ENCODE measurements at regions not wholly inside any gene's neighbourhood (a gene's known extent, or its start where the extent isn't known, plus 50 kb on each side); places are given as distances from the start of the nearest gene placed in this dataset.

DNA sequence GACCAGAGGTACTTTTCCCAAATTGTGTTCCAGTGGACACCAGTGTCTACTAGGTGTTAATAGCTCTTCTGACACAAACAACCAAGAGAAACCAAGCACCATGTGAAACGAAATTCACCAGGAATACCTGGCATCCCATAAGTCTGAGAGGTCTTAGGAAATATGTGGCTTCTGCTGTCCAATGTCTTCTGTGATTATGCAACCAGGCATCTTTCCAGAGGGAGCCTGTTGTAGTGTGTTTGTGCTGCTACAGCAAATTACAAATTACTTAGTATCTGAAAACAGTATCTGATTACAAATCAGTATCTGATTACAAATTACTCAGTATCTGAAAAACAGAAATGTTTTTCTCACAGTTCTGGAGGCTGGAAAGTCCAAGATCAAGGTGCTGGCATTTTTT lies 133.6 kb upstream of the NPVF start:
- no peak for DNase-seq

DNA sequence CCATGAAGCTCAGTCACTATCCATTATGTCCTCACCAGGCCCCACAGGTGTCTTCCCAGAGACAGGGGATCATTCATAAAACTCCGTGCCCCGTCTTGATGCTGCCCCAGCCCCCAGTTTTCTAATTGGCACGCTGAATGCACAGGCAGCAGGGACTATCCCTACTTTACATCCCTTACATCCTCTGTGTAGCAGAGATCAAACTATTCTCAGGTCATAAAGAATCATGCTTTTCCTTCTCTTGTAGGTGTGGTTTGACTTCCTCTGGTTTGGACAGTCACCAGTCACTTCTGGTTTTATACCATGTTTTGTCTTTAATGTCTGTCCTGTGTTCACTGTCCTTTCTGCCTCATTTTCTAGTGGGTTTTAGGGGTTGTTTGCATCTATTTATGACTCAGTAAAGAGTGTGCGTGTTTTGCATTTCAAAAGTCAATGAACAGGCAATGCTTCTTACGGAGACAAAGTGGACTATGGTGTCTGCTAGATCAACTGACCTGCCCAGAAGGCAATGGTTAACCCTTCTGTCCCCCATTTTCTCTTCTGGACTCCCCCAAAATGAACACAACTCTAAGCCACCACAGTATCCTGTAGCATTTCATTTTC lies 140.4 kb upstream of the NPVF start:
- DNase-seq: no peak

DNA sequence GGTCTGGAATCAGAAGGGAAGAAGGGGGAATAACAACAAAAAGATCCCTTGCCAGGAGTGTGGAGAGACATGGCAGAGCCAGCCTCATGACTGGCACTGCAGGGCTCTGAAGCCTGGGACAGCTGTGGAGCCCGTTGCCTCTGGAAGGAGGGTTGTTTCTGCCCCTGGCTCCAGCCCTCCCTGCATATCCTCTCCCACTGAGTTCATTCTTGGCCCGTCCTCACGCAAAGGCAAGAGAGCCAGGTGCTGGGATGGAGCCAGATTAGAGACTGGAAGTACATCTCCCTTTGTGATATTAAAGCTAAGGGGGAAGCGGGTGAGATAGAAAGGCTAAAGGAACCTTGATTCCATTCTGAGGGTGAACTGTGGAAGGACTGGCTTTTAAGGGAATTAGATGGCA lies 141.5 kb upstream of the NPVF start:
- DNase-seq: no peak

DNA sequence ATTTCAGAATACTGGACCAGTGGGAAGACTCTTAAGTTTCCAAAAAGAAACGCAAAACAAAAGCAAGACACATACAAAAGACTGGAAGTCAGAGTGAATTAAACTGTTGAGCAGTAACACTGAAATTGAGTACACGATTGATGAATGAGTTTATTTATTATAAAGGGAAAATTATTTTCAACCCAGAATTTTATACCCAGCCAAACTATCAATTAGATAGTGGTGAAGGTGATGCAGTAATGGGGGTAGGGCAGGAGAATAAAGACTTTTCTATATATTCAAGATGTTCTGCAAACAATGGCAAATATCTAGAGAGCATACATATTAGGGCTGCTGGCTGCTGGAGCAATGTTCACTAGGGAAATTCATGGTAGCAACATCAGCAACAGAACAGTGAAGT lies 143.7 kb upstream of the NPVF start:
- DNase-seq: no peak

DNA sequence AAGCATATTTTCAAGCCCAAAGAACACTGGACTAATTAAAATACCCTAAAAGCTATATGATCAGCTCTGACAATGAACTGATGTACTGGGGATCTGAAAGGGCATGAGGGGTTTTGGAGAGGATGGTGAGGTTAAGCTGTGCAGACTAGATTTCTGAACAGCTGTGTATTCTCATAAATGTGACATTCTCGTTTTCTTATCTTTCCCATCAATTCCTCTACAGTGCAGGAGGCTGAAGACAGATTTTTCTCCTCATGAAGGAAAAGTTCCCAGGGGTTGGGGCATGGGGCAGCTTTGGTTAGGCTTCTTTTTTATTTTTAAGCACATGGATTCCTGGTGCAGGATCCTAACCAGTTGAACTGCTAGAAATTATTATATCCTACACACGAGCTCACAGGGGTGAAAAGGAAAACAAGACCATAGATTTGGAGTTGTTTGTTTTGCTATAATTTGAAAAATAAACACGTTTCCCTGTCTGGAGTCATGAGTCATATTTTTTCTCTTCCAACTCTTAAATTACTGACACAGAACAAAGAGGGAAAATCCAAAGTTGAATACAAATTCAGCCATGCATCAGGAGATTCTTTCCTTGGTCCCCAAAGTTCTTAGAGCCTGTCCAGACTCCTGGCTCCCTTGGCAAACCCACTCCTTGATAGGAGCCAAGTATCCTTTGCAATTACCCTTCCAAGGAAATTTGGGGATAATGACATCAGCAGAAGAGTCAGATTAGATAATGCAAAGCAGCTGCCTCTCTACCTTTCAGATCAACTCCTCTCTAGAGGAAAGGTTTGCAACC lies 147.7 kb upstream of the NPVF start:
- DNase-seq: no peak

DNA sequence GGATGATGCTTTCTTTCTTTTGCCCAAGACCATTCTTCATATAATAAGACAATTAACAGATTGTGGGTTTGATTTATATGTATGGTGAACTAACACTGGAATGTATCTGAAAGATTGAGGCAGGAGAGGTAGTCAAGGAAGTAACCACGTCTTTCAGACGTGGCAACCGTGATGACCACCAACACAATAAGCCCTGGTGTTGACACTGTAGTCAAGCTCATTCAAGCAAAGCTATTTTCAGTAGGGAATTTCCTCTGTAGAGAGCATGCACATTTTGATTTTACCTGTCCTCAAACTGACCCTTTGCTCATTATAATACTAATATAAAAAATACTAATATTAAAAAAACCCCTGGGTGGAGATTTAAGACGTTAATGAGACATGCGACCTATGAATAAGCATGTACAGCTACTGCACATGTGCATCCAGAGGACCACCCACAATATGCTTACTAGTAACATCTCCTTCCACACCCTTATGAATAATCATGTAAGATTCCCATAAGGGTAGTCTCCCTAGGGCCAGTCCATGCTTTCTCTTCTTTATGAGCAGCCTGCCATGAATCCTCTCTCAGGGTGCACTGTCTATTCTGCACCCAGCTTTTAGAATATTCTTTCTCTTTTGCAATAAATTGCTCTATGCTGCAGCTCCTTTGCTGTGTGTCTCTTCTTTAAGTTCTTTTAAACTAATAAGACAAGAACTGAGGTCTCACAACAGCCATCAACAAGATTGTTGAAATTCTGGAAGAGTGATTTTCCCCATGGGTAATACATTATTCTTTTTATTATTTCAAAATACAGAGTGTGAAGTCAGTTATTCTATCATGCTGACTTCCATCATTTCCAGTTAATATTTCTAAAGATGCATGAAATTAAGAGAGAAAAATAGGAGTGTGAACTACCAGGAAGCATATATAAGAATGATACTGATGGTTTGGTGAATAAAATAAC lies 151.3 kb upstream of the NPVF start:
- DNase-seq: no peak

DNA sequence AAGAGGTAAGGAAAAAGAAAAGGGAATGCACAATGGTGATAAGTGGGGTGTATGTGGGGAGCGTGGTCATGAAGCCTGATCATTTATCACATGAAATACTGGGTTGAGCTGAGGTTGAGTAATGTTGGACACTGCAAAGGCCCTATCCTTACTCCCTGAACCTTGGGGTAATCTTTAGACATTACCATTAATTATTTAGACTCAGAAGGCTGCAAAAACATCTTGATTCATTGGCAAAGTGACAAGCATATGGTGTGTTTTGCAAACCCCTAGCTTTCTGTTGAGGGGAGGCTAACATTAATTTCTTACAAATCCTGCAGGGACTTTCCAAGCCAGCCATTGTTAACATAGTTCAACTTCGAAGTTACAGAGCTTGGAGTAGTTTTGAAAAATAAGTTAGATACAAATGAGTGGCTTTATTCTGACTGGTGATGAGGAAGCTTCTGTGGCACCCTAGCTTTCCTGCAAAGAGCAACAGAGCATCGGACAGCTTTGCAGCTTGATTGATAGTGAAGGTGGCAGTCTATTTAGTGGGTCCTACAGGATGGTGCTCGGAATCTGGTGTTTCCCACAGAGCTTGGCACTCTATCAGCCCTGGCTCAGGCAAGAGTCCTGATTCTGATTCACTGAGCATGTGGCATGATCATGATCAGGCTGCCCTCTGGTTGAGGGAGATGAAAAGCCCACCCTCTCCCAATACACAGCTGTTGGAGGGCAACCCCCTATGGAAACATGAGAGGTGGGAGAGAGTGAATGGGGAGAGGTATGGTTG lies 153.7 kb upstream of the NPVF start:
- no peak for DNase-seq

DNA sequence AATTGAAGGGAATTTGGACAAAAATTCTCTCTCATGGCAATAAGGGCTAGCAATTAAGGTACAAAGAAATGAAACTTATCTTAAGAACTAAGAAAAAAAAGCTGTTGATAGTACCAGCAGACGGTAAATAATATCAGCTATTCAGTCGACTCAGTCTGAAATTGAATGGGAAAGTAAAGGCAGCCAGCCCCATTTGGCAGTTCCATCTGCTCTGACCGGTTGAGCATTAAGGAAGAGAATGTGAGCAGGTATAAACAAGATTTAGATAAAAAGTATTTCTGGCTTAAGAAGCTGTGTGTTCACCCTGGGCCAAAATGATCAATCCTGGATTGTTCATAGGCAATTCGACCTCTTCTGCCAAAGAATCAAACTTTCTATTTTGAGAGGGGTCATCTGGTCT lies 154.6 kb upstream of the NPVF start:
- DNase-seq: no peak

DNA sequence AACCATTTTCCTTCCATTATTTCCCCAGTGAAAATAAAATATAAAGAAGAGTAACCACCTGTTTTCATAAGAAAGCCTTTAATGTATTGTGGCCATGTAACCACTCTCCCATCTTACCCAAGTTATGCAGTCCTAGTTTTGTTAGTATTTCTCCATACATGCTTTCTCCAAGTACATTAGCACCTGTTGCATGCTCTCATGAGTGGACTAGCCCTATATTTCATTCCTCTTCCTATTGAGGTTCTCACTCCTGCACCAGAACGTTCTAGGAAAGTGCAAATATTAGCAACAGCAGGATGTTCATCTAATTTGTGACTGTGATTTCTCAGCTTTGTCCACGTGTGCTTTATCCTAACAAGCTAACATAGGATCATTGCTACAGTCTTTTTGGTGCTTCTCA lies 155.1 kb upstream of the NPVF start:
- DNase-seq: no peak

DNA sequence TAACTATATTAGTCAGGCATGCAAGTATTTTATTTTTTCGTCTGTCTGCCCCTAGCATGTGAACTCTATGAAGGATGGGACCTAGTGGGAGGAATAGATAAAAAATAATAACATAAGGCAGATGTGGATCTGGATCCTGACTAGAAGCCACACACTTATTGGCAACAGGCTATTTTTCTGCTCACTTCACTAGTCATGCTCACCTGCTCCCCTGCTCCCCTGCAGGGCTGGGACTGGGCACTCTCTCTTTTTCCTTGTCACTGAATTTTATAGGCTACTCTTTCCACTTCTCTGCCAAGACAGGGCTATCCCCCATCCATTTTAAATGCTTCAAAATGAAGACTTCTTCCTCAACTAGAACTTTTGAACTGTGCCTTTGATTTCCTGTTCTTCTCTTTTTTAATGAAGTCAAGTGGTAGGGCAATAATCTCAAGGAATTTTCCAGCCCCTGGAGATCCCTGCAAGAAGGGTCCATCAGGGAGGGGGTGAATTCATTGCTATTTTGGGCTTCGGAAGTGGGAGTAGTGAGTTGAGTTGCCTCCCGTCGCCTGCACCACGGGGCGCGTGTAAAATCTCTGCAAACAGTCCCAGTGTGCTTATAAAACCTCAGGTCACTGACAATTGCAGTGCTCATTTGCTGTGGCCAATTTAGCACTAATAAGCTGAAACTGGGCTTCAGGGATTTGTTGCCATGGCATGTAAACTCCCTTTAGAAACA lies 156.7 kb upstream of the NPVF start:
- DNase-seq: no peak

DNA sequence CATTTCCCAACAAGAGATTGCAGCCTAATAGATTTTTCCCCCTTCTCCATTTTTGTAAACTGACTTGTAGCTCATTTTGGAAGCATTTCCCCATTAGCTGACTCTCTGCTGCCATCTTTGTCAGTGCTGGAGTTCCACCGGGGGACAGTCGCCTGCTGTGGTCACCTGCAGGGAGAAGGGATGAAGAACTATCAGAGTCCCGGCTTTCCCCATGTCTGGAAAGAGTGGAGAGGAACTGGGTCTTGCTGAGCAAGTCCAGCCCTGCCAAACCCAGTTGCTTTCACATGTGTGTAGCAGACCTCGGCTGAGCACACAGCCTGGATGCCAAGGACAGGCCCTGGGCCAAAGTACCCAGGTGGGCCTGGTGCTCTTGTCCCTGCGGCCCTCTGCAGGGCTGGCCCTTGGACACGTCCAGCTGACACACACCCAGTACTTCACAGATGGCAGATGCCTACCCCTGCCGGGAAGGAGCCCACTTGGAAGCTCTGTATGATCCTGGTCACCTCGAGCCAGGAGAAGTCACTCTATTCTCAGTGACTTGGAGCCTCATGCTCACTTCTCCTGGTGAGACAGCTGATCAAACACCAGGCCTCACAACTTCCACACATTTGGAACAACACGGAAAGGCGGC lies 157.3 kb upstream of the NPVF start:
- no peak for DNase-seq

DNA sequence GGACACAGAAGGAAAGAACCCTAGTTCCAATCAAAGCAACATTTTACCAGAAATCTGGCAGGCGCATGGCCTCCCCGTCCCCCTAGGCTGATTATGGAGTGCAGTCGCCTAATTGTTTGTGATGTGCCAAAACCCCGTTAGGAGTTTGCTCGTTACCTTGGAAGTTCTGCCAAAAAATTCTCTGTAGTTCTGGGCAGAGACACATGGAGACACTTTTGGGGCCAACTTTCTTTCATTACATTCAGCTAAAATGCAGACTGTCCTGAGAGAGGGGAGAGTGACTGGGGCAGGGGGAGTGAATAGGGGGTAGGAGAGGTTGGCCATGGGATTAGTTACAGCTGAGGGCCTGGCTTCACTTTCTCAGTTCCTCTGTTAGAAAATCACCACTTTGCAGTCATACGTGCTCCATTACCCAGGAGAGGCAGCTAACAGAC lies 158.0 kb upstream of the NPVF start:
- no peak for DNase-seq

DNA sequence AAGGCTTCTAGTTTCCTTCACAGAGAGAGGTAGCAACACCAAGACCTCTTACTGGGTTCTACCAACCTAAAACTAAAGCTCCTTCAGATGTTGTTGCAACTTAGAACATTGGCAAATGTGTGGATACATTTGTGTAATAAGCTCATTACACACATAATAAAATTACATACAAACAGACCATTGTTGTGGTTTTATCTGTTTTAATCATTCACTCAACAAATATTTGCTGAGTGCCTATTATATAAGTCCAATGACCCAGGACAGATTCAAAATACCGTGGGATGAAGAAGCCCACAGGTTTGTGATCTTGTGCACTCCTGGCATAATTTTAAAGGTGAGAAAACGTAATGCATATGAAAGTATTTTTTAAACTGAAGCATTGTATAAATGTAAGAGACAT lies 160.4 kb upstream of the NPVF start:
- no peak for DNase-seq

DNA sequence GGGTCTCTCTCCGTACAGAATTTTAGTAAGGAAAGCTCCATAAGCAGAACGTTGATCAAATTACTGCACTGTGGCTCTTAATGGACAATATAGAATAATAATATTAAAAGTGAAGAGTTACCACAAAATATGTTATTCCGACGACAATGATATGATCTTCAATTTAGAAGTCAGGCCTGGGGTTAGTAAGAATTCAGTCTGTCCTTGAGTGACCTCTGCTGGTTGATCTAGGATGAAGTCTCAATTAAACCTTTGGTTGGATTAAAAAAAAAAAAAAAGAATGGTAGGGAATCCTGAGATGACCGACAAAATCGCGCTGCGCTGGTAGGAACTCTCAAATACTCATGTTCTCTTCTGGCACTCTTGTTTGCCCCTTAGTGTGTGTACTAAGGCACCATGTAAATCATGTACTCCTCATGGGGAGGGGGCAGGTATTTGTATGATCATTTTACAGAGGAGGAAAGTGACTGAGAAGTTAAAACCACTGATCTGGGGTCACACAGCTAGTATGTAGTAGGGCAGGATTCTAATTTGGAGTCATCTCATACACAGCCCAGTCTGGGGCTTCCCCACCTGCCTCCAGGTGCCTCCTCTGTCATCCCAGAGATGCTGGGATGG lies 161.3 kb upstream of the NPVF start:
- DNase-seq: no peak

DNA sequence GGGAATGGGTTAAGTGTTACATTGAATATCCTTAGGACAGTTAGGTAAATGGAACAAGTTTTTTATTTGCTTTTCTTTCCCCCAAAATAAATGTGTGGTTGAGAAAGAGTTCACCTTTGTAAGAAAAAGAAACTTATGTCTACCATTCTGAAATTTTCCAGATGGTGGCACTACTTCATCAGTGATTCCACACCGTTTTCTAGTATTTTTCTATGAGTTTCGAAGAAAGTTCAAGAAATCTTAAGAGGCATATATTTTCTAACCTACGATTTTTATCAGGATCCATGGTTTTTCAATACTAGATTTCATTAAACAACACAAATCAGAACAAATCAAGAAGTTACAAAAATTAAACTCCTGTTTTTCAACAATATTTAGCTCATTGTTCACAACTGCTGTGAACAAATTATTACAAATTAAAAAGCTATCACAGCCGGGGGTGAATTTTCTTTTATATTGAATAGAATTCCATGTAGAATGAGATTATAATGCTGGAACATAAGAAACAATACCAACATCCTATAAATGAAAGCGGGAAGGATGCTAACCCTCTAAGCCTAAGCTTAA lies 163.1 kb upstream of the NPVF start:
- DNase-seq: no peak

DNA sequence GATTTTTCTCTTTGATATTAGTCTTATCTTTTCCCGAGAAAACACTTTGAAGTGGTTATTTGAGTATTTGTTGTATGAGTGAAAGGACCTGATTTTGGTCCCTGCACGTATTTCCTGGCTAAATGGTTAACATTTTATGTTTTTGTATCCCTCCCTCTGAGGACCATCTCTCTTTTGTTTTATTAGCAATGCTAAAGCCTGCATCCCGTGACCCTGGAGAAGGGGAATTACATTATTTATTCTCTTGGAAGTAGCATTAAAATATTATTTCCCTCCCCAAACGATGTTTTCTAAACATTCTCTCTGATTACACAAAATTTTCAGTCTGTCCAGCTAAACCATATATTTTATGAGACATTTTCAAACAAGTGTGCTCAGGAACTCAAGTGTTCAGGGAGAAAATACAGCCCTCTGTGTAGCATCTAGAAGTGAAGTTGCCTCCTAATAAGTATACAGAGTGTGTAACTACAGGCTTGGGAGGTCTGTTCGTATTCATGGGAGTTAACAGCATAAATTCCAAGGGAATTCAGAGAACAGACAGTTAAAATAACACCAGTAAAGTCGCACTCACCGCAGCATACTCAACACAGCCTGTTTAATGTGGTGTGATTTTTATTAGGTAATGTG lies 163.8 kb upstream of the NPVF start:
- DNase-seq: no peak

DNA sequence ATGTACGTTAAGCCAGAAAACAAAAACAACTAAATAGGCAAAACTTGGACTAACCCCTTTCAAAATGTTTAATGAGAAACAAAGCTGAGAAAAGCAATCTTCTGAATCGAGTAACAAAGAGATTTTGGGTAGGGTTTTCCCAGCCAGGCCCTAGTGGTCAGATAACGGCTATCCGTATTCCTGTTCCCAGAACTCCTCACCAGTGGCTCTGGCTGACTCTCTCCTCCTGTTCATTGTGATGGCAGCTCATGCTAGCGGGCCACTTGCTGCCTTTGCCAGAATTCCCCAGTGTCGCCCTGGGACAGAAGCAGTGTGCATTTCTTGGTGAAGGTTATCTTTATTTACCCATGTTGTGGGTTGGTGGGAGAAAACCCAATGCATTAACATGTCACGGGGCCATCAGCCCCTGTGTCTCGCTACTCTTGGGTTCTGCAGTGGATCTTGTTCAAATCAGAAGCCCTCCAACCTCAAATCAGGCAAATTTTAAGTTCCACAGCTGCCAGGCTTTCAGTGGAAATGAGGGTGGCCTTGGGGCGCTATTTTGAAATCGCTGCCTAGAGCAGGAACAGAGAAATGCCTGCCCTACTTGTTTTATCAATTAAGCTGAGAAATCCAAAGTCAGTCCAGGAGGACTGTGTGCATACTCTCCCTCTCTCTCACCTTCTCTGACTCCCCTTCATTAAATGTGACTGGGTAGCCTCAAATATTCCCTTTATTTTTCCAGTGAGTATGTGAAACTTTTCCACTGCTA lies 164.5 kb upstream of the NPVF start:
- DNase-seq: no peak

DNA sequence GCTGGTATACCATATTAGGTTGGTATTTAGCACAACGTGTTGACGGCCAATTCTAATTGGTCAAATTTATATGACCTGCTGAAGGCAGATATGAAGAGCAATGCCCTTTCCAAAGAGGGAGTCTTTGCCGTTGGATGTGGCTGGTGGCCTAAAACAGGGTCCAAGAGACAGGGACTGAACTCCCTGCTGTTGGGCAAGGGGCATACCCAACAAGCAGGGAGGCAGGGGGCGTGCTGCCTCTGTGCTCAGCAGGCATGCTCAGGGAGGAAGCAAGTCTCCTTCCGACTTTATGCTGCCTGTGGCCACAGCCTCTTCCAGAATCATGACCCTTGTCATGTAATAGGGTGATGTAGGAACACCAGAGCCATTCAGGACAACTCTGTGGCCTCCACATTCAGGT lies 167.7 kb upstream of the NPVF start:
- DNase-seq: no peak

DNA sequence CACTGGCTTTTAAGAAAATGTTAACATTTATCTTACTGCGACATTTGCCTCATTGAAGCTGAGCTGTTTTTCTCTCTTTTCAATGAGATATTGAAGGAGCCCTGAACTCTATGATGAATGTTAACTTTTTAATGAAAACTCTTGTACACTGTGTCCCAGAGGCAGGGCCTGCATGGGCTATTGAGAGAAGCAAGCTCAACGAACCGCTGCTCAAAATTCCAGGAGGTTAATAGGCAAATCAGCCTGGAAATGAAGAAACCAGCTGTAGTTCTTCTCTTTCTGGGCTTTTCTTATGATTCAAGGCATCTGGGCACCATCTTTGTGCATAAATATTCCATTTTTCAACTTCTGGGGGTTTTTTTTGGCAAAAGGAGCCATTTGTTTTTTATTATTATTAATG lies 168.4 kb upstream of the NPVF start:
- DNase-seq: no peak

DNA sequence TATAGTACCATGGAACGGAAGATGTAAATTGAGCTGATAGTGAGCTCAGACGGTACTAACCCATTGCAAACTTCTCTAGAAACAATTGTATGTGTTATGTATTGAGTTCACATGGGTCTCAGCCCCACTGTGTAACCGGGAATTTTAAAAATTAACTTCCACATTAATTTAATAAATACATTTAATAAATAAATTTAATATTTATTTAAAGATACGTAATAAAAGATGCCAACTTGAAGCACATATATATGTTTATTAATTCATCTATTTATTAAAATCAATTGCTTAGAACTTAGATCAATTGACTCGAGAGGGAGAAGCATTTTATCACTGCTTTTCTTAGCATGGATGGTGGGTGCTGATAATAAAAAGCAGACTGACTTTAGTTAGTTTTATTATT lies 170.1 kb upstream of the NPVF start:
- no peak for DNase-seq

Data from T-helper 9 cell (primary cell).